ENCODE measurements at regions not wholly inside any gene's neighbourhood (a gene's known extent, or its start where the extent isn't known, plus 50 kb on each side); places are given as distances from the start of the nearest gene placed in this dataset.

DNA sequence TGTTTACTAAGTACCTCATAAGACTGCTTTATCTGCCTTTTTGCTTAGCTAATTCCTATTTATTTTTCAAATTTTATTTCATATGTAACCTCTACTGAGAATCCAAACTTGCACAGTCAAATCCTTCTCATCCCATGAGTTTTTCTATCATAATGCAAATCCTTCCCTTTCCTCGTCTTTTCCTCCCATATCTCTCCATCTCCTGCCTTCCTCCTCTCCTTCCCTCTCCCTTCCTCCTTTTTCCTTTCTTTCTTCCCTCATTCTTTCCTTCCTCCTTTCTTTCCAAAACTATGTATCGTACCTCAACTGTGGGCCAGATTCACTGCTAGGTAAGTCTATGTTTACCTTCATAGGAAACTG lies 201.4 kb upstream of the TMTC4 start:
- peak overlapping the region; percentile 40; the same call in 1 of the 2 replicates for H3K9ac ChIP-seq (ENCODE audit: low read depth, low read length)
- POLR2A ChIA-PET (ENCODE audit: unreplicated experiment), result interaction anchor here (0.6 kb wide), 1 partner anchor 150 kb away, joined by 14 read pairs; no protein-coding TSS in a partner anchor
- H3K4me3 ChIP-seq (ENCODE audit: insufficient read depth, low read depth, low read length), result no peak overlapping the region
- dilution Hi-C loops (cut with HindIII; ENCODE audit: low sequenced_read_pairs, unreplicated experiment) (no loop called here), intact Hi-C loops (cut with micrococcal nuclease) (no loop called here), in situ Hi-C loops (cut with MboI; ENCODE audit: low sequenced_read_pairs) (no loop called here)
- peak overlapping the region; percentile 95 for H3K23ac ChIP-seq (ENCODE audit: low read depth, low read length)
- whole genome bisulfite sequencing, 2 experiments (ENCODE audit: extremely low coverage in 2 of 2, insufficient read length in 1 of 2), result 83 to 100% methylated on average over 1 of the region's 2 CpGs
- BruUV-seq (replicated peaks), result no TSS peak
- ATAC-seq (ENCODE audit: low read depth) (no peak), DNase-seq (no peak)
- H2AK5ac ChIP-seq (ENCODE audit: low read depth, low read length), result peak overlapping the region; percentile 72
- H2BK15ac ChIP-seq (ENCODE audit: low read depth, low read length), result peak overlapping the region; percentile 91
- H3K4me1 ChIP-seq (ENCODE audit: control insufficient read depth, insufficient read depth, low read length), result peaks cover 9% of the 10 kb centered on the region
- H2BK5ac ChIP-seq (ENCODE audit: low read depth, low read length, poor library complexity, severe bottlenecking), result peak overlapping the region; percentile 100
- peak overlapping the region; percentile 99 for H2BK120ac ChIP-seq (ENCODE audit: low read depth, low read length)
- no peaks in the 10 kb centered on the region for H4K20me1 ChIP-seq (ENCODE audit: insufficient read depth, low read length)
- H3K79me1 ChIP-seq (ENCODE audit: low read depth in 1 of 2, low read length in 2 of 2), result no peaks in the 10 kb centered on the region
- H3K56ac ChIP-seq (ENCODE audit: extremely low read depth, insufficient read depth, low read length), result peak overlapping the region; percentile 86
- CTCF ChIA-PET, result no interaction called here
- no peaks in the 10 kb centered on the region for H3K27me3 ChIP-seq (ENCODE audit: control insufficient read depth, insufficient read depth, low read length)
- peak overlapping the region; percentile 96 for H4K91ac ChIP-seq (ENCODE audit: insufficient read depth, low read depth, low read length)
- peak overlapping the region; percentile 8 for H2AFZ ChIP-seq (replicated peaks; ENCODE audit: low read length, poor library complexity)
- H3K4ac ChIP-seq (ENCODE audit: low read depth, low read length), result peak overlapping the region; percentile 91
- peak overlapping the region; percentile 93 to 96 for H4K8ac ChIP-seq (ENCODE audit: low read depth in 2 of 2, low read length in 2 of 2)
- peak overlapping the region; percentile 99 for H3K18ac ChIP-seq (ENCODE audit: low read depth, low read length)
- H3K4me2 ChIP-seq (ENCODE audit: low read depth, low read length), result peak overlapping the region; percentile 29; the same call in 1 of the 2 replicates
- peak overlapping the region; percentile 99 for H3K14ac ChIP-seq (replicated peaks; ENCODE audit: low read depth, low read length)
- peak overlapping the region; percentile 95 for H4K5ac ChIP-seq (ENCODE audit: low read depth, low read length)
- H3K9me1 ChIP-seq (ENCODE audit: insufficient read depth, low read length), result no peaks in the 10 kb centered on the region
- peaks cover 2% of the 10 kb centered on the region; the same call in 1 of the 2 replicates for H3K9me3 ChIP-seq (ENCODE audit: control insufficient read depth, insufficient read depth, low read length)
- peak overlapping the region; percentile 100 for H2BK20ac ChIP-seq (ENCODE audit: low read depth, low read length)
- H3K36me3 ChIP-seq (ENCODE audit: control insufficient read depth, insufficient read depth, low read length), result no peaks in the 10 kb centered on the region
- peak overlapping the region; percentile 61 for H3K27ac ChIP-seq (ENCODE audit: insufficient read depth, low read length)
- no peak overlapping the region for H2AK9ac ChIP-seq (replicated peaks; ENCODE audit: low read depth, low read length, poor library complexity)
- TF ChIP-seq MAFK (IDR thresholded peaks at IDR 0.05; ENCODE audit: low read depth, low read length) (0 out of 2 replicates have a peak, but pooled peaks have one; percentile 7), POLR2A (IDR thresholded peaks at IDR 0.05; ENCODE audit: low read depth, low read length) (no peak)
